Erythroblast (primary cell): ENCODE measurements at regions not wholly inside any gene's neighbourhood (a gene's known extent, or its start where the extent isn't known, plus 50 kb on each side); places are given as distances from the start of the nearest gene placed in this dataset.

Source experiments
- GATA1 ChIP-seq: IDR thresholded peaks from 2 replicates; pipeline ENCODE4 v1.6.1; 2011; ENCODE audit warnings: low read depth, mild to moderate bottlenecking, control low read depth, low read length, moderate library complexity
- POLR2A ChIP-seq: IDR thresholded peaks from 2 replicates; pipeline ENCODE4 v1.6.1; 2011; ENCODE audit warnings: mild to moderate bottlenecking, low read length

- no peak for TF ChIP-seq POLR2A
- no peak for TF ChIP-seq GATA1
Observed at GRCh38 chr12:43273467-43273866, 278.5 kb downstream of the ADAMTS20 start.
